ENCODE measurements at regions not wholly inside any gene's neighbourhood (a gene's known extent, or its start where the extent isn't known, plus 50 kb on each side); places are given as distances from the start of the nearest gene placed in this dataset.

GRCh38 chr14:58707949-58708348 is 70.2 kb downstream of the DACT1 start:
- TF ChIP-seq ZNF274 (IDR thresholded peaks at IDR 0.05; ENCODE audit: low read depth, low read length) (no peak), YY1 (IDR thresholded peaks at IDR 0.05; ENCODE audit: insufficient read depth, insufficient read length) (no peak), SUZ12 (IDR thresholded peaks at IDR 0.05; ENCODE audit: extremely low read depth, insufficient read depth, insufficient read length) (no peak)
- H3K4me1 ChIP-seq (ENCODE audit: insufficient read depth, insufficient read length): no peaks in the 10 kb centered on the region
- no peaks in the 10 kb centered on the region for H3K9me3 ChIP-seq (ENCODE audit: insufficient read depth, low read length)
- H3K36me3 ChIP-seq (ENCODE audit: insufficient read depth, insufficient read length, low read length): no peaks in the 10 kb centered on the region
- no peaks in the 10 kb centered on the region for H3K27me3 ChIP-seq (ENCODE audit: insufficient read depth, insufficient read length)
- no peak overlapping the region for H3K9ac ChIP-seq (ENCODE audit: insufficient read length, low read depth)
- no peak overlapping the region for H3K4me3 ChIP-seq (ENCODE audit: insufficient read length, low read depth)
- no peak for DNase-seq (ENCODE audit: low read depth, low spot score)

GRCh38 chr14:58709949-58710348 is 72.2 kb downstream of the DACT1 start:
- no peaks in the 10 kb centered on the region for H3K36me3 ChIP-seq (ENCODE audit: insufficient read depth, insufficient read length, low read length)
- no peaks in the 10 kb centered on the region for H3K9me3 ChIP-seq (ENCODE audit: insufficient read depth, low read length)
- TF ChIP-seq YY1 (IDR thresholded peaks at IDR 0.05; ENCODE audit: insufficient read depth, insufficient read length): no peak
- no peak for TF ChIP-seq ZNF274 (IDR thresholded peaks at IDR 0.05; ENCODE audit: low read depth, low read length)
- TF ChIP-seq SUZ12 (IDR thresholded peaks at IDR 0.05; ENCODE audit: extremely low read depth, insufficient read depth, insufficient read length): no peak
- H3K4me1 ChIP-seq (ENCODE audit: insufficient read depth, insufficient read length): no peaks in the 10 kb centered on the region
- H3K27me3 ChIP-seq (ENCODE audit: insufficient read depth, insufficient read length): no peaks in the 10 kb centered on the region
- H3K4me3 ChIP-seq (ENCODE audit: insufficient read length, low read depth): no peak overlapping the region
- DNase-seq (ENCODE audit: low read depth, low spot score): no peak
- H3K9ac ChIP-seq (ENCODE audit: insufficient read length, low read depth): no peak overlapping the region

- no peak for TF ChIP-seq YY1 (IDR thresholded peaks at IDR 0.05; ENCODE audit: insufficient read depth, insufficient read length)
- no peak for TF ChIP-seq ZNF274 (IDR thresholded peaks at IDR 0.05; ENCODE audit: low read depth, low read length)
- TF ChIP-seq SUZ12 (IDR thresholded peaks at IDR 0.05; ENCODE audit: extremely low read depth, insufficient read depth, insufficient read length): no peak
- Histone ChIP-seq H3K27me3 (ENCODE audit: insufficient read depth, insufficient read length) (no peaks in the 10 kb centered on the region), H3K4me3 (ENCODE audit: insufficient read length, low read depth) (no peak overlapping the region), H3K4me1 (ENCODE audit: insufficient read depth, insufficient read length) (no peaks in the 10 kb centered on the region), H3K36me3 (ENCODE audit: insufficient read depth, insufficient read length, low read length) (no peaks in the 10 kb centered on the region), H3K9ac (ENCODE audit: insufficient read length, low read depth) (no peak overlapping the region), H3K9me3 (ENCODE audit: insufficient read depth, low read length) (no peaks in the 10 kb centered on the region)
- no peak for DNase-seq (ENCODE audit: low read depth, low spot score)
Measured at GRCh38 chr14:58711382-58711781, 73.6 kb downstream of the DACT1 start.

- H3K4me3 ChIP-seq (ENCODE audit: insufficient read length, low read depth): no peak overlapping the region
- H3K4me1 ChIP-seq (ENCODE audit: insufficient read depth, insufficient read length): no peaks in the 10 kb centered on the region
- H3K9ac ChIP-seq (ENCODE audit: insufficient read length, low read depth): no peak overlapping the region
- no peak for DNase-seq (ENCODE audit: low read depth, low spot score)
- no peaks in the 10 kb centered on the region for H3K36me3 ChIP-seq (ENCODE audit: insufficient read depth, insufficient read length, low read length)
- no peaks in the 10 kb centered on the region for H3K27me3 ChIP-seq (ENCODE audit: insufficient read depth, insufficient read length)
- no peaks in the 10 kb centered on the region for H3K9me3 ChIP-seq (ENCODE audit: insufficient read depth, low read length)
- TF ChIP-seq SUZ12 (IDR thresholded peaks at IDR 0.05; ENCODE audit: extremely low read depth, insufficient read depth, insufficient read length): no peak
- TF ChIP-seq ZNF274 (IDR thresholded peaks at IDR 0.05; ENCODE audit: low read depth, low read length): no peak
Measured at GRCh38 chr14:58712357-58712756, 74.6 kb downstream of the DACT1 start.

- H3K4me1 ChIP-seq (ENCODE audit: insufficient read depth, insufficient read length): no peaks in the 10 kb centered on the region
- H3K36me3 ChIP-seq (ENCODE audit: insufficient read depth, insufficient read length, low read length): no peaks in the 10 kb centered on the region
- no peak overlapping the region for H3K9ac ChIP-seq (ENCODE audit: insufficient read length, low read depth)
- H3K27me3 ChIP-seq (ENCODE audit: insufficient read depth, insufficient read length): no peaks in the 10 kb centered on the region
- TF ChIP-seq YY1 (IDR thresholded peaks at IDR 0.05; ENCODE audit: insufficient read depth, insufficient read length) (no peak), ZNF274 (IDR thresholded peaks at IDR 0.05; ENCODE audit: low read depth, low read length) (no peak), SUZ12 (IDR thresholded peaks at IDR 0.05; ENCODE audit: extremely low read depth, insufficient read depth, insufficient read length) (no peak)
- H3K4me3 ChIP-seq (ENCODE audit: insufficient read length, low read depth): no peak overlapping the region
- DNase-seq (ENCODE audit: low read depth, low spot score): no peak
- no peaks in the 10 kb centered on the region for H3K9me3 ChIP-seq (ENCODE audit: insufficient read depth, low read length)
Measured at GRCh38 chr14:58713677-58714076, 75.9 kb downstream of the DACT1 start.

- Histone ChIP-seq H3K9me3 (ENCODE audit: insufficient read depth, low read length) (no peaks in the 10 kb centered on the region), H3K27me3 (ENCODE audit: insufficient read depth, insufficient read length) (no peaks in the 10 kb centered on the region), H3K4me3 (ENCODE audit: insufficient read length, low read depth) (no peak overlapping the region), H3K4me1 (ENCODE audit: insufficient read depth, insufficient read length) (no peaks in the 10 kb centered on the region), H3K9ac (ENCODE audit: insufficient read length, low read depth) (no peak overlapping the region), H3K36me3 (ENCODE audit: insufficient read depth, insufficient read length, low read length) (no peaks in the 10 kb centered on the region)
- TF ChIP-seq YY1 (IDR thresholded peaks at IDR 0.05; ENCODE audit: insufficient read depth, insufficient read length) (no peak), SUZ12 (IDR thresholded peaks at IDR 0.05; ENCODE audit: extremely low read depth, insufficient read depth, insufficient read length) (no peak), ZNF274 (IDR thresholded peaks at IDR 0.05; ENCODE audit: low read depth, low read length) (no peak)
- DNase-seq (ENCODE audit: low read depth, low spot score): no peak
Measured at GRCh38 chr14:58716706-58717105, 78.9 kb downstream of the DACT1 start.

- Histone ChIP-seq H3K36me3 (ENCODE audit: insufficient read depth, insufficient read length, low read length) (no peaks in the 10 kb centered on the region), H3K4me3 (ENCODE audit: insufficient read length, low read depth) (no peak overlapping the region), H3K9me3 (ENCODE audit: insufficient read depth, low read length) (no peaks in the 10 kb centered on the region), H3K4me1 (ENCODE audit: insufficient read depth, insufficient read length) (no peaks in the 10 kb centered on the region), H3K27me3 (ENCODE audit: insufficient read depth, insufficient read length) (no peaks in the 10 kb centered on the region), H3K9ac (ENCODE audit: insufficient read length, low read depth) (no peak overlapping the region)
- DNase-seq (ENCODE audit: low read depth, low spot score): no peak
- TF ChIP-seq YY1 (IDR thresholded peaks at IDR 0.05; ENCODE audit: insufficient read depth, insufficient read length): no peak
- TF ChIP-seq SUZ12 (IDR thresholded peaks at IDR 0.05; ENCODE audit: extremely low read depth, insufficient read depth, insufficient read length): no peak
- no peak for TF ChIP-seq ZNF274 (IDR thresholded peaks at IDR 0.05; ENCODE audit: low read depth, low read length)
Measured at GRCh38 chr14:58717211-58717610, 79.4 kb downstream of the DACT1 start.

GRCh38 chr14:58717813-58718212 is 80.1 kb downstream of the DACT1 start:
- no peak for DNase-seq (ENCODE audit: low read depth, low spot score)
- H3K4me1 ChIP-seq (ENCODE audit: insufficient read depth, insufficient read length): no peaks in the 10 kb centered on the region
- TF ChIP-seq ZNF274 (IDR thresholded peaks at IDR 0.05; ENCODE audit: low read depth, low read length) (no peak), SUZ12 (IDR thresholded peaks at IDR 0.05; ENCODE audit: extremely low read depth, insufficient read depth, insufficient read length) (no peak), YY1 (IDR thresholded peaks at IDR 0.05; ENCODE audit: insufficient read depth, insufficient read length) (no peak)

More at GRCh38 chr14:58717813-58718212, 80.1 kb downstream of the DACT1 start:
- H3K9me3 ChIP-seq (ENCODE audit: insufficient read depth, low read length): no peaks in the 10 kb centered on the region
- no peaks in the 10 kb centered on the region for H3K36me3 ChIP-seq (ENCODE audit: insufficient read depth, insufficient read length, low read length)
- no peak overlapping the region for H3K9ac ChIP-seq (ENCODE audit: insufficient read length, low read depth)
- H3K4me3 ChIP-seq (ENCODE audit: insufficient read length, low read depth): no peak overlapping the region
- H3K27me3 ChIP-seq (ENCODE audit: insufficient read depth, insufficient read length): no peaks in the 10 kb centered on the region

All from NT2/D1 (cell line).